ENCODE measurements at regions not wholly inside any gene's neighbourhood (a gene's known extent, or its start where the extent isn't known, plus 50 kb on each side); places are given as distances from the start of the nearest gene placed in this dataset.

DNA sequence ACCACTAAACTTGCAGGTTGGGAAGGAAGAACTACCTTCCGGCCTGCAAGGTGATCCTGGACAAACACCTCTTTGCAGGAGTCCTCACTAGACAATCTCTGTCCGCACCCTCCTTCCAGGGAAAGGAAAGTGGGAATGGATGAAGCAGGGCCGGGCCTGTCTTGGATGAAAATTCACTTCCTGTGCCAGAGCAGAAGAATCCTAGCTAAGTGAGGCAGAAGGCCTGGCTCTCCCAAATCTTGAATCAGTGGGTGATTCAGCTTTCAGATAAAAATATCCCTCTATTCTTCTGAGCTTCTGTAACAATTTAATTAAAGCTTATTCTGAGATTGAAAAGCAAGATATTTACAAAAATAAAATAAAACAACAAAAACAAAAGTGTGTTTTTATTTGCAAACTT is 281.9 kb upstream of the TLE4 start:
- no peak for DNase-seq

- no peak for DNase-seq
Observed at GRCh38 chr9:79292731-79293280, 279.0 kb upstream of the TLE4 start.

DNA sequence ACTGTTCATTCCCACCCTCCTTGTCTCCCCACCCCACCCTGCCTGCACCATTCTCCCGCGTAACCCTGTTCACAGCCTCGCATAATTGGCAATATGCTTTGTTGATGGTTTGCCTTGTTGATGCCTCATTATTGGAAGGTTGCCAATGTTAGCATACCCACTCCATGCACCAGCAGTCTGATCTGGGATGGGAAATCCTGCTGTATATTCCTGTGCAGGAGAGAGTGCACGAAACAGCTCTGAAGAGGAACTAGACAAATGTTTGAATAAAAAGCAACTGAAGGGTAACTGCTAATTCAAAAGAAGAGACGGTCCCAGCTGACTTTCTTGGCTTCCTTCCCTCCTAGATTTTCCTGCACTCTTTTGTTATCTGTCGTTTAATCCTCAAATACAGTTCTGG is 271.7 kb upstream of the TLE4 start:
- no peak for DNase-seq

GRCh38 chr9:79301085-79301484 is 270.7 kb upstream of the TLE4 start:
- no peak for DNase-seq

GRCh38 chr9:79301551-79302391 is 270.0 kb upstream of the TLE4 start:
- no peak for DNase-seq

- no peak for DNase-seq
Observed at GRCh38 chr9:79302569-79302968, 269.2 kb upstream of the TLE4 start.

- DNase-seq, result no peak
Observed at GRCh38 chr9:79308012-79308411, 263.8 kb upstream of the TLE4 start.

DNA sequence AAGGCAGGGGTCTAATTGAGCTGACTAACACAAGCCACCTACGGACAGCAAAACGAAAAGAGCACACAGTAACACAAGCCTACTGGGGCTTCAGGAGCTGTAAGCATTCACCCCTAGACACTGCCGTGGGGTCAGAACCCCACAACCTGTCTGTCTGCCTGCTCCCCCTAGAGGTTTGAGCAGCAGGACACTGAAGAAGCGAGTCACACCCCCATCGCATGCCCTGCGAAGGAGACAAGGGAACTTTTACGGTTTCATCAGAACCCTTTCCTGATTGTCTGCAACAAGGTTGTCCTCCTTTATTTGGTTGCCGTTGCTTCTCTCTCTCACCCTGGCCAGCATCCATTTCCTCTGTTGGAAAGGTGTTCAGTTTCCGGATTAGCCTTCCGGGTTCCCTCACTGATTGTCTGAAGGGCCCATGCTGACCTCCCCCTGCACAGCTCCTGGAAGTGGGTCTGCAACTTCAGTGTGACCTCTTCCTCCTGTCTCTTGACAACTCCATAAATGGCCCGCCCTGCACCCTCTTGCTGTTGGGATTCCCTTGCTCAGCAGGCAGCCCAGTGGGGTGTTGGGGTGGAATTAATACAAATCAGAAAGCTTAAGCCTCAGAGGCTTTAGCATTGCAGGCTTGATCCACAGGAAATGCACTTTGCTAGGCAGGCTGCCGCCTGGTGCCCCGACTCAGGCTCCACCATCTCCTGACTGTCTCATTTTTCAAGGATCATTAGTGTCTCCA is 258.9 kb upstream of the TLE4 start:
- no peak for DNase-seq

DNA sequence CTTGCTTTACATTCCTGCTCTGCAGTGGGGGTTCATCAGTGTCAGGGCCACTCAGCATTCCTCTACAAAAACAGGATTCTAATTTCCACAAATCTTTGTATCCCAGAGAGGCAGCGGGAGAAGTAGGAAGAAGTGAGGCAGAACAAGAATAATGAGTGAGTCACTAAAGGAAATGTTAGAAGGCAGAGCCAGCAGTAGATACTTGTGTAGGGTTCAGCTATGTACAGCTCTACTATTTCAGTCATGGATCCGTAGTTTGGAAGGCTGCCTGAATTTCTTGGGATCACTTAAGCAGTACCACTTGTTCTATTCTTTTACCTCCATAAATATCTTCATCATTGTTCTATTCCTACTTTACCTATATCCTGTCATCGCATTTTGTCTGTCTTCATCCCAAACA is 246.3 kb upstream of the TLE4 start:
- DNase-seq, result no peak

GRCh38 chr9:79329861-79330260 is 241.9 kb upstream of the TLE4 start:
- DNase-seq, result no peak

DNA sequence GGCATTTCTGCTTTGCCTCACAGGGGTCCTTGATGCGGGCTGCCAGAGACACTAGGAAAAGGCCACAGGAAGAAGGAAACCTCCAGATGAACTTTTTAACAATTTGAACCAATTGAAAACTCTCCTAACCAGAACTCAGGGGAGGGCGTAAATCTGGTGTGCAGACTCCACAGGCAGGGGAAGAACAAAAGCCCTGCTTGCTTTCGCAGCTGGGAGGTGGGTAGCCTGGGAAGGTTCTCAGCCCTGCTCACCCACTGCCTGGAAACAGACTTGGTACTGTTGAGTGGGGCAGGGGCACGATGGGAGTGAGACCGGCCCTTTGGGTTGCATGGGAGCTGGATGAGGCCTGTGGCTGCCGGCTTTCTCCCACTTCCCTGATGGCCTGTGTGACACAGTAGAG is 237.8 kb upstream of the TLE4 start:
- DNase-seq, result no peak

- DNase-seq, result no peak
Observed at GRCh38 chr9:79334711-79335110, 237.1 kb upstream of the TLE4 start.

GRCh38 chr9:79335987-79336386 is 235.8 kb upstream of the TLE4 start:
- DNase-seq, result no peak

- DNase-seq, result no peak
Observed at GRCh38 chr9:79341561-79341960, 230.2 kb upstream of the TLE4 start.

- no peak for DNase-seq
Observed at GRCh38 chr9:79346350-79347020, 225.3 kb upstream of the TLE4 start.

DNA sequence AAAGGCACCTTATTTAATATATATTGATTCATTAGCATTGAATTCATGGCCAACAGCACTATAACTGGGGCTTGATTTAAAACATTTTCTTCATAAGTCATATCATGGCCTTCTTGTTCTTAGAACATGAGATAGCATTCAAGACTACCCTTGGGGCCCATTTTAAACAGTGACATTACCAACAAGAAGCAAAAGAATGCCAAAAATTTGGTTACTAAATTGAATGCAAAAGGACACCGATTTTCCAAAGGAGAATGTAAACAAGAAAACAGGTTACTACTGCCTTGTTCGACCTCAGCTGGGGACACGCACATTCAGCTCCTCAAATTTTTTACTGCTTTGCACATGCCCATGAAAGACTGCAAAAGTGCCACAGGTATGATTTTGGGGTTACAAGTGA is 219.4 kb upstream of the TLE4 start:
- no peak for DNase-seq

GRCh38 chr9:79353856-79354520 is 217.8 kb upstream of the TLE4 start:
- DNase-seq, result no peak

GRCh38 chr9:79357194-79357593 is 214.6 kb upstream of the TLE4 start:
- no peak for DNase-seq

GRCh38 chr9:79357616-79358015 is 214.1 kb upstream of the TLE4 start:
- DNase-seq, result no peak

DNA sequence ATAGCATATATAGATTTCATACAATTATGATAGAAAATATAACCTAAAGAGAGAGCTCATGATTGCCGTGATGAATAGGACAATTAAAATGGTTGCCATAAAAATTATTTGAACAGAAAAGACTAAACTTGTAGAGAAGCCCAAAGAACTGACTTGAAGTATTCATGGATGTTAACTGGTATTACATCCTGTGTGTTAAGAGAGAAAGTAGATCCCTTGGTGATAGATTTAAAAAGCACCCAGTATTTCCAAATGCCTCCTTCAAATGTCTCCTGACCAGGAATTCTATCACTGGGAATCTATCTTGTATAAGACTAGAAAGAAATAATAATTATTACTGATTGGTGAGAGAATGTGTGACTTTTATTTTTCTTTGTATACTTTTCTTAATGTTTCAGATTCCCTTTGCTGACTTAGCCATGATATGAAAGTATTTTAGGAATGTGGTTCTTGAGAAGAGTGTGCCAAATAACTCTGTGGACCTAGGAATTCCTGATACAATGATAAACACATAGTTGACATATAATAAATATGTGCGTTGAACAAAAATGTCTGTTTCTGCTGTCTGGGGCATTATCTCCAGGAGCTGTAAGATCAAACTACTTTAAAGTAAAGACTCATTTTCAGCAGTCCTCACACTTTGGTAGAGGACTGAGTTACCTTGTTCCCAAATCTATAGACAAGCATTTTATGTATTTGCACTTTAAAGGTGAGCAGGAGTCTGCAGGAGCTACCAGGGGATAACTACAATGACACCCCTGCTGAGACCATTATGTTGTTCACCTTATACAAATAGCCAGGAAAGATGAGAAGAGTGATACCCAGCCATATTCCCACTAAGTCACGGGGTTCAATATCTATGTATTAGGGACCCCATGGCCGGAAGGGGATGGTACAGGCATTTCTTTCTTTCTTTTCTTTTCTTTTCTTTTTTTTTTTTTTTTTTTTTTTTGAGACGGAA is 211.1 kb upstream of the TLE4 start:
- no peak for DNase-seq
